ENCODE measurements at regions not wholly inside any gene's neighbourhood (a gene's known extent, or its start where the extent isn't known, plus 50 kb on each side); places are given as distances from the start of the nearest gene placed in this dataset.
"Not testable (repeated sequence)": the region's sequence is repeated elsewhere in the genome, so short reads cannot be mapped to it uniquely, and the experiment has no call there.

- DNase-seq; intact Hi-C loops (cut with DNase I): not testable (repeated sequence)
These were observed 68.7 kb upstream of the GBA3 start for GRCh38 chr4:22624002-22624401.

- no peak for DNase-seq
- intact Hi-C loops (cut with DNase I) = no loop called here
These were observed 67.4 kb upstream of the GBA3 start for GRCh38 chr4:22625311-22625710.

- DNase-seq; intact Hi-C loops (cut with DNase I): not testable (repeated sequence)
These were observed 64.9 kb upstream of the GBA3 start for GRCh38 chr4:22627851-22628250.

- DNase-seq; intact Hi-C loops (cut with DNase I): not testable (repeated sequence)
These were observed 62.4 kb upstream of the GBA3 start for GRCh38 chr4:22630161-22630975.

- DNase-seq; intact Hi-C loops (cut with DNase I): not testable (repeated sequence)
These were observed 61.6 kb upstream of the GBA3 start for GRCh38 chr4:22631167-22631566.

GRCh38 chr4:22634541-22635181 is 58.1 kb upstream of the GBA3 start:
- no peak for DNase-seq
- intact Hi-C loops (cut with DNase I) = no loop called here

GRCh38 chr4:22635182-22635549 is 57.6 kb upstream of the GBA3 start:
- intact Hi-C loops (cut with DNase I); DNase-seq: not testable (repeated sequence)

- intact Hi-C loops (cut with DNase I) = no loop called here
These were observed 57.0 kb upstream of the GBA3 start for GRCh38 chr4:22635692-22636091.

GRCh38 chr4:22637306-22637705 is 55.4 kb upstream of the GBA3 start:
- intact Hi-C loops (cut with DNase I) = no loop called here
- DNase-seq = no peak

More at GRCh38 chr4:22635692-22636091, 57.0 kb upstream of the GBA3 start:
- DNase-seq = no peak
